Activated T-cell treated with anti-CD3 and anti-CD28 coated beads for 1 hour (primary cell): ENCODE measurements at regions not wholly inside any gene's neighbourhood (a gene's known extent, or its start where the extent isn't known, plus 50 kb on each side); places are given as distances from the start of the nearest gene placed in this dataset.

Source experiments
- DNase-seq: peaks from one replicate; pipeline ENCODE4 v3.0.0-alpha.2; 2020; ENCODE audit warnings: low read depth

GRCh38 chr10:78859769-78860168, 209.0 kb upstream of the ZMIZ1 start:
- no peak for DNase-seq

GRCh38 chr10:78860260-78860914, 208.4 kb upstream of the ZMIZ1 start:
- no peak for DNase-seq

GRCh38 chr10:78861529-78862327, 207.0 kb upstream of the ZMIZ1 start:
- no peak for DNase-seq

GRCh38 chr10:78862328-78862640, 206.5 kb upstream of the ZMIZ1 start:
- DNase-seq = no peak

GRCh38 chr10:78863140-78863905, 205.4 kb upstream of the ZMIZ1 start:
- DNase-seq = no peak

GRCh38 chr10:78863906-78864239, 204.9 kb upstream of the ZMIZ1 start:
- no peak for DNase-seq

GRCh38 chr10:78864761-78865537, 203.8 kb upstream of the ZMIZ1 start:
- no peak for DNase-seq

GRCh38 chr10:78865538-78865875, 203.3 kb upstream of the ZMIZ1 start:
- DNase-seq = no peak

- no peak for DNase-seq
Observed at GRCh38 chr10:78865931-78866717, 202.6 kb upstream of the ZMIZ1 start.

GRCh38 chr10:78866731-78867554, 201.8 kb upstream of the ZMIZ1 start:
- no peak for DNase-seq

GRCh38 chr10:78867555-78867939, 201.2 kb upstream of the ZMIZ1 start:
- no peak for DNase-seq

GRCh38 chr10:78868048-78868447, 200.7 kb upstream of the ZMIZ1 start:
- DNase-seq = no peak

GRCh38 chr10:78868456-78868855, 200.3 kb upstream of the ZMIZ1 start:
- no peak for DNase-seq

- no peak for DNase-seq
Observed at GRCh38 chr10:78868861-78869260, 199.9 kb upstream of the ZMIZ1 start.

GRCh38 chr10:78869508-78870454, 199.0 kb upstream of the ZMIZ1 start:
- DNase-seq = no peak

GRCh38 chr10:78870458-78870857, 198.3 kb upstream of the ZMIZ1 start:
- no peak for DNase-seq

- DNase-seq = no peak
Observed at GRCh38 chr10:78871796-78872195, 197.0 kb upstream of the ZMIZ1 start.

- DNase-seq = no peak
Observed at GRCh38 chr10:78873413-78873812, 195.4 kb upstream of the ZMIZ1 start.

GRCh38 chr10:78875331-78875877, 193.4 kb upstream of the ZMIZ1 start:
- no peak for DNase-seq
